T1000 (cell line): ENCODE measurements at regions not wholly inside any gene's neighbourhood (a gene's known extent, or its start where the extent isn't known, plus 50 kb on each side); places are given as distances from the start of the nearest gene placed in this dataset.

Experiments
- DNase-seq: peaks from one replicate; lab custom pipeline; 2025; ENCODE audit warnings: mixed read lengths; lab: John Stamatoyannopoulos, UW

- no peak for DNase-seq
Measured at GRCh38 chr10:65500716-65501115, 1425.1 kb upstream of the LRRTM3 start.

- DNase-seq: no peak
Measured at GRCh38 chr10:65501259-65501658, 1424.6 kb upstream of the LRRTM3 start.

- peak; percentile 2 for DNase-seq
Measured at GRCh38 chr10:65518379-65518778, 1407.5 kb upstream of the LRRTM3 start.

DNA sequence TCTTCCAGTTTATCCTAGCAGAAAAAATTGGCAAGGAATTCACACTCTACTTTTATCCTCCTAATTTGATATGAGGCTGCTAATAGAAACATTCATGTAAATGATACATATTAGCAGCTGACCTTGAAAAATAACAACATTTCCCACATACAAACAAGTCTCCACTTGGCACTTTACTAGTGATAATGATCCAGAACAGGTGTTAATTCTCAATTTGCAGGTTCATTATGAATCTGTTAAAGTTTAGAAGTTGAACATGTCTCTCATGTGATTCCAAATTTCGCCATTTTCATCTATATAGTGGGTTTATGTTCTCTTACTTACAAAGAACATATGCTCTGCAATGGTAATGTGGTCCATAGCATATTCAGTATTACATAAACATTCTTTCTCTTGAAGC, 1396.8 kb upstream of the LRRTM3 start:
- DNase-seq: no peak

DNA sequence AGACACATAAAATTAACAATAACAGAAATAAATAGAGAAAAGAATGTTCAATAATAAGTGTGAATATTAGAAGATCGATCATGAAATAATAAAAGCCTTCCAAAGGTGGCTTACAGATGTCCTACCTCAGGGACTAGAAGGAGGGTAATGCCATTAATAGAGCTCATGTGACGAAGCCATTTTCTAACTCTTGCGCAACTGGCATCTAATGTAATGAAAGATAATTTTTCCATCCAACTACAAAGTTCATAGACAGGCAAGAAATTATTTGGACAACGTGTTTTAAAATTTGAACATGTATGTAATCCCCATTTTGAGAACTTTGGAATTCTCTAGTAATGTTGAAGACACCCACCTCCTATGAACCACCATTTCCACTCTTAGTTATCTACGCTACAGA, 1394.3 kb upstream of the LRRTM3 start:
- no peak for DNase-seq

GRCh38 chr10:65534771-65535170, 1391.1 kb upstream of the LRRTM3 start:
- no peak for DNase-seq

- DNase-seq: no peak
Measured at GRCh38 chr10:65544756-65545155, 1381.1 kb upstream of the LRRTM3 start.

- DNase-seq: no peak
Measured at GRCh38 chr10:65548001-65548400, 1377.8 kb upstream of the LRRTM3 start.

GRCh38 chr10:65550761-65551160, 1375.1 kb upstream of the LRRTM3 start:
- no peak for DNase-seq

- DNase-seq: no peak
Measured at GRCh38 chr10:65555192-65555591, 1370.6 kb upstream of the LRRTM3 start.

DNA sequence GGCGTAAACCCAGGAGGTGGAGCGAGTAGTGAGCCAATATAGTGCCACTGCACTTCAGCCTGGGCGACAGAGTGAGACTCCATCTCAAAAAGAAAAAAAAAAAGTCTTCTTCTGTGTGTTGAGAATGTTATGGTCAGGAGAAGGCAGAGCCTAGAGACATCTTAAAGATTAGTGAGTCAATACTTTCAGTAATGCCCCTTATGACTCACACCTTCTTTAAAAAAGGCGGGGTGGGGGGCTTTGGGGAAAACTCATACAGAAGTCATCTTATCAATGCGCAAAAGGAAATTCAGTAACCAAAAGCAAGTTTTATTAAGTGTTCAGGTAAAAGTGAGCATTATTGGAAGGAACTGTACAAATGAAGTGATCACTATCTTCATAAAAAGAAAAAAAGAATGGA, 1369.8 kb upstream of the LRRTM3 start:
- no peak for DNase-seq

- no peak for DNase-seq
Measured at GRCh38 chr10:65559369-65559768, 1366.5 kb upstream of the LRRTM3 start.

DNA sequence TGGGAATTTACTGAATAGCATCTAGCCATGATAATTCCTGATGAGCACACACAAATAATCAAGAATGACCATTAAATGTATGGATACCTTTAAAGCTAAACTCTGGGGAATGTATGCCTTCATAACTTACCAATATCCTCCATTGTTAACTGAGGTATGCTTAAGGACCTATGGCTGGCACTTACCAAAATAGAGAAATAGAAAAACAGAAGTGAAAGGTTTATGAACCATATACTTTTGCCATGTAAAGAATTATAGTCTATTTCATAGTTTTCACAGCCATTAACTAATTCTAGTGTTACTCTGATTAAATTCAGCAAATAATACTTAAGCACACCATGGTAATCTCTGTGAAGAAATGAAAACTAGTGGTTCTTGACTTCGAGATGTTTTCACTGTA, 1360.6 kb upstream of the LRRTM3 start:
- no peak for DNase-seq

- no peak for DNase-seq
Measured at GRCh38 chr10:65566906-65567305, 1358.9 kb upstream of the LRRTM3 start.

DNA sequence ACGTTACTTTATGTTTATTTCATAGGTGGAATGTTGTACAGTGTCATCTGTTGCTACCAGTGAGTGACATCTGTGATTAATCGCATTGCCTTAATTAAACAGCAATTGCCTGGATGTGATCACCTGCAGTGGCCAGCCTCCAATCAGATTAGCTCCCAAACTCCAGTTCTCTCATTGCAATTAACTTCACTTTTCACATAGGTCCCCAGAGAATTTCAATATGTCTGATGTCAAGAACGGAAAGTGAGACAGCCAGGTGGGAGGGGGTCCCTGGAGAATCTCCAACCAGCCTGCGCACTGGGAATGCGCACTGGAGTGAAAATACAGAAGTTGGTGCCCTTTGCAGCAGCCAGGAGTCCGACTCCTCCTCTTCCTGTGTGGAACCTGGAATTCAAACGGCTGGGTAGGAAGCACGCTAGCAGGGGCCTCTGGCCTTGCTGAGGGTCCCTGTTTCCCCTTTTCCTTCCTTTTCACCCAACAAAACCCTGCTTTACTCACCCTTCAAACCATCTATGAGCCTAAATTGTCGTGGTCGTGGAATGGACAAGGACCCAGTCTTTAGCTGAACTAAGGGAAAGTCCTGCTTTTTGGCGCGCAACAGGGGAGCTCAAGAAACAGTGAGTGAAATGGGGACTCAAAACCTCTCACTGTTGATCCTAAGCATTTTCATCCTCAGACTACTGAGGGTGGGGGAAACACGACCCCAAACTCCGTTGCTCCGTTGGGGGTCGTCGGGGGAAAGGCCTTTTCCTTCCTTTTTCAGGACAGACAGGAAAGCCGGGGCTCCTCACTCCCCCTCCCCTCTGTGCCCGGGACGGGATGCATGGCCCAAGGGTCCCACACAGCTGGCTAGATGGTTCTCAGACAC, 1355.5 kb upstream of the LRRTM3 start:
- no peak for DNase-seq

- DNase-seq: no peak
Measured at GRCh38 chr10:65571011-65571570, 1354.7 kb upstream of the LRRTM3 start.

- no peak for DNase-seq
Measured at GRCh38 chr10:65581426-65582026, 1344.3 kb upstream of the LRRTM3 start.

DNA sequence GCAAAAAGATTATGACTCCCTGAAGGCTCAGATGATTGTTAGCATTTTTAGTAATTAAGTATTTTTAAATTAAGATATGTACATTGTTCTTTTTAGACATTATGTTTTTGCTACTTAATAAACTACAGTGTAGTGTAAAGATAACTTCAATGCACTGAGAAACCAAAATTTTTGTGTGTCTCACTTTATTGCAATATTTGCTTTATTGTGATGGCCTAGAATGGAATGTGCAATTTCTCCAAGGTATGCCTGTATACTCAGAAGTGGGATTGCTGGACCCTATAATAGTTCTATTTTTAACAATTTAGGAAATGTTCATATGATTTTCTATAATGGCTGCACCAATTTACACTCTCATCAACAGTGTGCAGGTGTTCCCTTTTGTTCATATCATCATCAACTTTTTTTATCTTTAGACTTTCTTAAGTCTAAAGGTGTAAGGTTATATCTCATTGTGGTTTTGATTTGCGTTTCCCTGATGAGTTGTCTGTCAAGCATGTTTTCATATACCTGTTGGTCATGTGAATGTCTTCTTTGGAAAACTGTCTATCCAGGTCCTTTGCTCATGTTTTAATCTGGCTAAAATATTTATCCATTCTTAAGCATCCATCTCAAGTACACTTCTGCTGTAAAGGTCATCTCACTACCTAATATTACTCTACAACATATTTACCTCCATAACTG, 1323.5 kb upstream of the LRRTM3 start:
- DNase-seq: no peak

DNA sequence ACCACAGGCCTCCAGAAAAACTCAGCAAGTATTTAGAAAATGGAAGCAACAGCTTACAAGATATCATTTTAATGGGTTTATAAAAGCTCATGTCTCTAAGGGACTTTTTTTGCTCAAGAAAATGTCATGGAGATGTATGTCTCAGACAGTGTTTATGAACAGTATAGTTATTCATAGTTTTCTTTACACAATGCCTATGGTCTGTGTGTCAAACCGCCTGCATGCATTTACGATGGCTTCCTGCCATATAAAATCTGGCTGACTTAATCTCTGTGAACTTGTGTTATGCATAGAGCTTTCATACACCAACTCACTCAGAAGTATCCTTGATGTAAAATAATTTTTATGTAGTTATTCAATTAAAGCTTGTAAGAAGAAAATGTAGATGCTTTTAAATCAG, 1314.2 kb upstream of the LRRTM3 start:
- DNase-seq: no peak

- no peak for DNase-seq
Measured at GRCh38 chr10:65614956-65615565, 1310.8 kb upstream of the LRRTM3 start.

DNA sequence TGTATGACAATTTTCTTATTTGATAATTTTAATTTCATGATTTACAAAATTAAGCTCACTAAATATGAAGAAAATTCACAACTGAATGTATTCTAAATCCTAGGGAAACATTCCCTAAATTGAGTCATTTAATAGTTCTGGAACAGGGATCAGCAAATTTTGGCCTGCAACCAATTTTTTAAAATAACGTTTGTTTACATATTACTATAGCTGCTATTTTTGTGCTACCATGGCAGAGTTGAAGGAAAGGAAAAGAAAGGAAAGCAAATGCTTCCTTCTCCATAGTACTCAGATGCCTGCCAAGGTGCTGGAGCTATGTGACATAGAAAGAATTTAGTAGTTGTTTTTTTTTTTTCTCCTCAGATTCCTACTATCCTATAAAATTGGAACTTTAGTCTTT, 1307.7 kb upstream of the LRRTM3 start:
- no peak for DNase-seq

DNA sequence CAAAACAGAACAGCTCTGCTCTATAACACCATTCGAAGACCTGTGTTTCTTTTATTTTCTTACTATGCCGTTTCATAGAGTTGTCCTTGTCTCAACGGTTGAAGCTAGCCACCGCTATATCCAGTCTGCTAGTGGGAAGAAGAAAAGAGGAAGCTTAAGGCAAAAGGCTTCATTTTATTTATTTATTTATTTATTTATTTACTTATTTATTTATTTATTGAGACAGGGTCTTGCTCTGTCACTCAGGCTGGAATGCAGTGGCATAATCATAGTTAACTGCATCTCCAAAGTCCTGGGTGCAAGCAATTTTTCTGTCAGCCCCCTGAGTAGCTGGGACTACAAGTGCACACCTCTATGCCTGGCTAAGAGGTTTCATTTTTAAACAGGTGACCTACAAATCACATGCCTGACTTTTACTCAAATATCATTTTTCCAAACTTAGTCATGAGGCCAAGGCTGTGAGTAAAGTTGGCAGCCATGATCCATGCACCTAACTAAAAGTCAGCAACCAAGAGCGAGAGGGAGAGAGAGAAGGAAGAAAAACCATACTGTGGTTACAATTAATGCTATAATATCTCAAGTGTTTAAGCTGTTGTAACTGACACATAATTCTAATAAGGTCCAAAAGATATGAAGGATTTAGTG, 1305.3 kb upstream of the LRRTM3 start:
- no peak for DNase-seq
